Parathyroid adenoma (tissue), 2 donors: ENCODE measurements at regions not wholly inside any gene's neighbourhood (a gene's known extent, or its start where the extent isn't known, plus 50 kb on each side); places are given as distances from the start of the nearest gene placed in this dataset.

Experiments used
- H2AFZ ChIP-seq: fragments of 300-600 bp; sonication (generic); one replicate; pipeline ENCODE4 v1.7.0; 2017; ENCODE audit warnings: antibody characterized with exemption, mild to moderate bottlenecking
- H3K27ac ChIP-seq: fragments of 300-600 bp; sonication (generic); one replicate; pipeline ENCODE4 v1.7.0; 2017
- H3K27me3 ChIP-seq: fragments of 300-600 bp; sonication (generic); one replicate; pipeline ENCODE4 v1.7.0; 2017; ENCODE audit warnings: low read length; ENCODE audit not compliant: control insufficient read depth, insufficient read depth
- H3K36me3 ChIP-seq: fragments of 300-600 bp; sonication (generic); one replicate; pipeline ENCODE4 v1.7.0; 2017; ENCODE audit warnings: low read length; ENCODE audit not compliant: control insufficient read depth, insufficient read depth
- H3K4me1 ChIP-seq: fragments of 300-600 bp; sonication (generic); one replicate; pipeline ENCODE4 v1.7.0; 2017; ENCODE audit warnings: control low read depth
- H3K4me2 ChIP-seq: fragments of 300-600 bp; sonication (generic); one replicate; pipeline ENCODE4 v1.7.0; 2017; ENCODE audit warnings: low read length
- H3K4me3 ChIP-seq: fragments of 300-600 bp; sonication (generic); one replicate; pipeline ENCODE4 v1.7.0; 2017; ENCODE audit warnings: low read depth, low read length
- H3K79me2 ChIP-seq: fragments of 300-600 bp; sonication (generic); one replicate; pipeline ENCODE4 v1.7.0; 2017; ENCODE audit warnings: control low read depth
- H3K9ac ChIP-seq: fragments of 300-600 bp; sonication (generic); one replicate; pipeline ENCODE4 v1.7.0; 2017; ENCODE audit warnings: mild to moderate bottlenecking
- H3K9me3 ChIP-seq: fragments of 300-600 bp; sonication (generic); one replicate; pipeline ENCODE4 v1.7.0; 2017; ENCODE audit warnings: low read length; ENCODE audit not compliant: control insufficient read depth
- CTCF ChIP-seq: fragments of 300-600 bp; sonication (generic); IDR thresholded peaks from one replicate; pipeline ENCODE4 v1.7.0; 2017; ENCODE audit warnings: antibody characterized with exemption, mild to moderate bottlenecking
- donor health status: primary hyperparathyroidism.

DNA sequence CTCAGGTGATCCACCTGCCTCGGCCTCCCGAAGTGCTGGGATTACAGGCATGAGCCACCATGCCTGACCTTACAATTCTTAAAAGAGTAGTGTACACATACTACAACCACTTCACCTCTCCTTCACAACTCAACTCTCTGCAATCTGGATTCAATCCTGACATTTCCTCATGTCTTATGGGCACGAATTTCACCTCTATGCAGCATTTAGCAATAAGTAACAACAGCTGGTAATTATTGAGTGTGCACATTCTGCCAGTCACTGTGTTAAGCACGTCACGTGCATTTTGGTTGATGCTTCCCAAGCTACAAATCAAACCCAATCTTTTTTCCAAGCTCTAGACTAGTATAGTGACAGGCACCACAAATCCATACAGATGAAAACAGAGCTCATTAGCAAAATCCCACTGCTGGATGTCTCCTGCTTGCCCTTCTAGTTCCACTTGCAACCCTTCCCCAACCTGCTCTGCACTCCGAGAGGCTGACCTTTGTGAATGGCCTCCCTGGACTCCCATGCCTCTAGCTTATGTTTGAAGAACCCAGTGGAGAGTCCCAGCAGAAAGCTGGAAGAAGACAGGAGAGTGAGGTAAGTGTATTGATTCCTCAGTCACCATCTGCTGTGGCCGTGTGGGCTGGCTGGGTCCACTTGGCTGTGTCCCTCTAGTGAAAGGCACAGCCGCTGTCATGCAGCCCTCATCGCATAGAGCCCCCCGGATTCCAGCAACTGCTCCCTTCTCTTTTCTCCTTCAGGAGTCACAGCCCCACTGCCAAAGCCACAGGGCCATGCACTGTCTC lies 176.5 kb downstream of the MEX3B start:
- Histone ChIP-seq H3K4me3 (no peak overlapping the region), H3K9me3 (no peaks in the 10 kb centered on the region), H3K27me3 (no peaks in the 10 kb centered on the region), H3K4me1 (no peaks in the 10 kb centered on the region), H2AFZ (no peak overlapping the region), H3K9ac (no peak overlapping the region), H3K27ac (no peak overlapping the region), H3K79me2 (no peaks in the 10 kb centered on the region), H3K4me2 (no peak overlapping the region), H3K36me3 (no peaks in the 10 kb centered on the region)
- TF ChIP-seq CTCF, result no peak

- no peak overlapping the region for H3K9ac ChIP-seq
- H3K36me3 ChIP-seq, result no peaks in the 10 kb centered on the region
- no peaks in the 10 kb centered on the region for H3K9me3 ChIP-seq
- no peaks in the 10 kb centered on the region for H3K27me3 ChIP-seq
- no peaks in the 10 kb centered on the region for H3K79me2 ChIP-seq
- H3K4me1 ChIP-seq, result no peaks in the 10 kb centered on the region
- no peak overlapping the region for H3K4me2 ChIP-seq
- no peak overlapping the region for H2AFZ ChIP-seq
- no peak overlapping the region for H3K4me3 ChIP-seq
- TF ChIP-seq CTCF, result no peak
- no peak overlapping the region for H3K27ac ChIP-seq
Observed at GRCh38 chr15:81865850-81866537, 179.8 kb downstream of the MEX3B start.

DNA sequence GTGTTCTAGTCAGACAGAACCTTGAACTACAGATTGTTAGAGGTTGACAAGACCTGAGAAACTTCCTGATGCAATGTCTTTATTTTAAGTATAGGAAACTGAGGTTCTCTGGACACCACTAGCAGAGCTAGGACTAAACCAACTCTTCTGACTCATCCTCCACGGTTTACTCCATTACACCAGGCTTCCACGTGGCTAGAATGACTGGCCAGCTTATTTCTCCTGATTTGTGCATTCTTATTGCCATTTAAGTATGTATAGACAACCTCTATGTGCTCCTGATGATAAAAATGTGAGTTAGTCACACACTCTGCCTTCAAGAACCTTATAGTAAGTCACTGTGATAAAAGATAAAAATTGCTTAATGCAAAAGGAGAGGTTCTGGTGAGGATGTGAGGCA lies 182.7 kb downstream of the MEX3B start:
- H3K4me2 ChIP-seq, result no peak overlapping the region
- no peak for TF ChIP-seq CTCF
- H3K4me1 ChIP-seq, result no peaks in the 10 kb centered on the region
- H3K9me3 ChIP-seq, result no peaks in the 10 kb centered on the region
- H2AFZ ChIP-seq, result no peak overlapping the region
- no peaks in the 10 kb centered on the region for H3K27me3 ChIP-seq
- no peak overlapping the region for H3K4me3 ChIP-seq
- no peaks in the 10 kb centered on the region for H3K79me2 ChIP-seq
- no peaks in the 10 kb centered on the region for H3K36me3 ChIP-seq
- H3K9ac ChIP-seq, result no peak overlapping the region
- H3K27ac ChIP-seq, result no peak overlapping the region

DNA sequence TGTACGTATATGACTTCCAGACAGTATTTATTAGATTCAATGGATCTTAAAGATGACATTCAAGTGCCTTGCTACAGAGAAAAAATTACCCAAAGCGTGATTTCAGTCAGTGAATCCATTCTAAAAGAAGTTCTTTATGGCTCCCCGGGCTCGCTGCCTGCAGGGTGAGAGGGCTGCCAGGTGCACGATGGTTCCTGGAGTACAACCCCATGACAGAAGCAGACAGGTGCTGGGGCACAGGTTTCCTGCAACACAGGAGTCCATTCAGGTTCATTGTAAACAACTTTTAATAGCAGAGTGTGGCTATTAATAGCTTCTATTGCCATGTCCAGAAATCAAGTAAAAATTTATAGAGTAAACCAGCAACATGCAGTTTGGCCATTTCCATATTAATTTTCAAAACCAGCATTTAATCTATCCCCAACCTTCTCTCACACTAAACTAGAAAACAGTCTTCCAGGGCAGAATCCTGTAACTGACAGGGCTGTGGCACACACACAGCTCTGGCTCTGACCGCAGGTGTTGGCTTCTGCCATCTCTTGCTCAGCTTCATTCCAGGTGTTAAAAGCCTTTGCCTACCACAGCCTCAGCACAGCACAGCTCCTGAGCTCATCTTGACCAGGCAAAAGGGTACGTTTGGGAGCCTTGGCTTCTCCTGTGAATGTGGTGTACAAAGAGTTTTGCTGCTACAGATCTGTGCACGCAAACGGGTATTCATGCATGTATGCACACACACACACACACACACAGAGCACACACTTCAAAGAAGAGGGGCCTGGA lies 185.9 kb downstream of the MEX3B start:
- TF ChIP-seq CTCF, result no peak
- Histone ChIP-seq H2AFZ (no peak overlapping the region), H3K36me3 (no peaks in the 10 kb centered on the region), H3K4me2 (no peak overlapping the region), H3K4me1 (no peaks in the 10 kb centered on the region), H3K9ac (no peak overlapping the region), H3K4me3 (no peak overlapping the region), H3K27ac (no peak overlapping the region), H3K27me3 (no peaks in the 10 kb centered on the region), H3K79me2 (no peaks in the 10 kb centered on the region), H3K9me3 (no peaks in the 10 kb centered on the region)
